GM19023 (cell line): ENCODE measurements at regions not wholly inside any gene's neighbourhood (a gene's known extent, or its start where the extent isn't known, plus 50 kb on each side); places are given as distances from the start of the nearest gene placed in this dataset.
"Not testable (repeated sequence)": the region's sequence is repeated elsewhere in the genome, so short reads cannot be mapped to it uniquely, and the experiment has no call there.

Experiments used
- ATAC-seq: cut with Tn5 transposase; IDR thresholded peaks from one replicate; pipeline ENCODE4 v1.9.1; 2021; ENCODE audit warnings: mild to moderate bottlenecking, moderate library complexity; ENCODE audit not compliant: unreplicated experiment

- no peak for ATAC-seq
Measured at GRCh38 chr20:29119141-29119540, 2138.3 kb upstream of the DEFB115 start.

- not testable (repeated sequence) for ATAC-seq
Measured at GRCh38 chr20:29119684-29120083, 2137.8 kb upstream of the DEFB115 start.

- not testable (repeated sequence) for ATAC-seq
Measured at GRCh38 chr20:29120088-29120487, 2137.4 kb upstream of the DEFB115 start.

- not testable (repeated sequence) for ATAC-seq
Measured at GRCh38 chr20:29120575-29120974, 2136.9 kb upstream of the DEFB115 start.

GRCh38 chr20:29122784-29123183 lies 2134.7 kb upstream of the DEFB115 start:
- not testable (repeated sequence) for ATAC-seq

GRCh38 chr20:29123861-29124260 lies 2133.6 kb upstream of the DEFB115 start:
- ATAC-seq, result no peak
